ENCODE measurements at regions not wholly inside any gene's neighbourhood (a gene's known extent, or its start where the extent isn't known, plus 50 kb on each side); places are given as distances from the start of the nearest gene placed in this dataset.
A peak's percentile ranks its signal among the peaks of the same experiment; 100 is the strongest.
"Not testable (repeated sequence)": the region's sequence is repeated elsewhere in the genome, so short reads cannot be mapped to it uniquely, and the experiment has no call there.

GRCh38 chr4:152197211-152197610, 338.7 kb downstream of the FBXW7 start:
- DNase-seq (ENCODE audit: low read depth, low spot score): no peak

- DNase-seq (ENCODE audit: low read depth, low spot score): no peak
Measured at GRCh38 chr4:152195888-152196287, 340.0 kb downstream of the FBXW7 start.

GRCh38 chr4:152193059-152193458, 342.8 kb downstream of the FBXW7 start:
- no peak for DNase-seq (ENCODE audit: low read depth, low spot score)

GRCh38 chr4:152190907-152191306, 345.0 kb downstream of the FBXW7 start:
- no peak for DNase-seq (ENCODE audit: low read depth, low spot score)

- no peak for DNase-seq (ENCODE audit: low read depth, low spot score)
Measured at GRCh38 chr4:152189451-152190179, 346.3 kb downstream of the FBXW7 start.

GRCh38 chr4:152188801-152189200, 347.1 kb downstream of the FBXW7 start:
- no peak for DNase-seq (ENCODE audit: low read depth, low spot score)

- no peak for DNase-seq (ENCODE audit: low read depth, low spot score)
Measured at GRCh38 chr4:152187693-152188092, 348.2 kb downstream of the FBXW7 start.

GRCh38 chr4:152185786-152186550, 349.9 kb downstream of the FBXW7 start:
- DNase-seq (ENCODE audit: low read depth, low spot score): no peak

GRCh38 chr4:152181150-152181549, 354.7 kb downstream of the FBXW7 start:
- DNase-seq (ENCODE audit: low read depth, low spot score): no peak

- no peak for DNase-seq (ENCODE audit: low read depth, low spot score)
Measured at GRCh38 chr4:152180369-152180768, 355.5 kb downstream of the FBXW7 start.

- DNase-seq (ENCODE audit: low read depth, low spot score): not testable (repeated sequence)
Measured at GRCh38 chr4:152177538-152177937, 358.4 kb downstream of the FBXW7 start.

GRCh38 chr4:152176627-152177214, 359.2 kb downstream of the FBXW7 start:
- DNase-seq (ENCODE audit: low read depth, low spot score): no peak

- no peak for DNase-seq (ENCODE audit: low read depth, low spot score)
Measured at GRCh38 chr4:152175586-152175985, 360.3 kb downstream of the FBXW7 start.

- no peak for DNase-seq (ENCODE audit: low read depth, low spot score)
Measured at GRCh38 chr4:152172146-152172545, 363.7 kb downstream of the FBXW7 start.

GRCh38 chr4:152171556-152171955, 364.3 kb downstream of the FBXW7 start:
- DNase-seq (ENCODE audit: low read depth, low spot score): no peak

- no peak for DNase-seq (ENCODE audit: low read depth, low spot score)
Measured at GRCh38 chr4:152169683-152170082, 366.2 kb downstream of the FBXW7 start.

GRCh38 chr4:152168987-152169616, 366.8 kb downstream of the FBXW7 start:
- no peak for DNase-seq (ENCODE audit: low read depth, low spot score)

- DNase-seq (ENCODE audit: low read depth, low spot score): peak; percentile 33
Measured at GRCh38 chr4:152166567-152166966, 369.3 kb downstream of the FBXW7 start.

- no peak for DNase-seq (ENCODE audit: low read depth, low spot score)
Measured at GRCh38 chr4:152165846-152166245, 370.0 kb downstream of the FBXW7 start.

- peak; percentile 75 for DNase-seq (ENCODE audit: low read depth, low spot score)
Measured at GRCh38 chr4:152165146-152165545, 370.7 kb downstream of the FBXW7 start.

GRCh38 chr4:152164561-152164960, 371.3 kb downstream of the FBXW7 start:
- DNase-seq (ENCODE audit: low read depth, low spot score): peak; percentile 15

GRCh38 chr4:152162331-152162697, 373.6 kb downstream of the FBXW7 start:
- no peak for DNase-seq (ENCODE audit: low read depth, low spot score)

Data from iPS DF 19.7 (cell line).